GM18502 (cell line): ENCODE measurements at regions not wholly inside any gene's neighbourhood (a gene's known extent, or its start where the extent isn't known, plus 50 kb on each side); places are given as distances from the start of the nearest gene placed in this dataset.
A peak's percentile ranks its signal among the peaks of the same experiment; 100 is the strongest.

ENCODE experiments used
- ATAC-seq: cut with Tn5 transposase; IDR thresholded peaks from one replicate; pipeline ENCODE4 v1.9.1; 2021; ENCODE audit warnings: mild to moderate bottlenecking; ENCODE audit not compliant: unreplicated experiment, poor library complexity

DNA sequence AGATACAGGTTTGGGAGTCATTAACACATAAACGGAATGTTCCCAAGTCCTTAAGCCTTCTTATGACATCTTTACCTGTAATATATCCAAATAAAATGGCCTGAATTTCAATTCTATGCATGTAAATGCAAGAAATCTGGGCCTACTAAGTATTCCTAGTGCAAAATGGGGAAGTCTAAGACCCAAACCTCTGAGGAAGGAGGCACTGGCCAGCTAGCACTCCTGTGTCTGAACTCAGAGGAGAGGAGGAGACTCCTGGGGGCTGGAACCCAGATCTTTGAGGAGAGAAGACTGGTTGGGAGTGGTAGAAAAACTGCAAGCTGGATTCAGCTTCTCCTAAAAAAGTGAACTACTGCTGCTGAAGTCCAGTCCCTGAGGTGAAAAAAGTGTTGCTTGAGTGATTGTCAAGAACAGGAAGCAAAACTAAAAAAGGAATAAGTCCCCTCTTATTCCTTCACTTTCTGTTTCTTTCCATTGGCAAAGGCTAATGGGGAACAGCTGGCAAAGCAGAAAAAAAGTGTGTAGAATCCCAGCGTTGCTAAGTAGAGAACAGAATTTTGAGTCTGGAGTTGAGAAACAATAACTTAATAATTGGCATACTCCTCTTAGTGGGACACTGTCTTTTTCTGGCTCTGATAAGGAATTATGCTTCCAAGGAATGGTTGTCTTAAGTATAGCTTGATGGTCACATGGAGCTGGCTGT lies 54.8 kb upstream of the ATP2C1 start:
- ATAC-seq = peak; percentile 24

DNA sequence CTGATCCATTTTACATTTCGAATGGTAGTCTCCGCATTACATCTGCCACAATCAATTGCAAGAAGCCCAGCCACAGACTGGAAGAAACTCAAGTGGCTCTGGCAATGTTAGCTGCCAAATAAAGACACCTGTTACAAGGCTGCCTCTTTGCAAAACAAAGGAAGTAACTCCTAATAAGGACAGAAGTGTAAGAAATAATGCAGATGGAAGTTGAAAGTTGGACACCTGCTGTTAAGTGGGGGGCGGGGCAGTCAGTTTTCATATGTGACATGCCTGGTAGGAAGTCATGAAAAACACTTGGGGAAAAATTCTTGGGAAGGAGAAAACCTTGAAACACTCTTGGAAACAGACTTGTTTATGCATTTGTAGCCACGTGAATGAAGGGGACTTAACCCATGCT lies 54.1 kb upstream of the ATP2C1 start:
- peak; percentile 68 for ATAC-seq

DNA sequence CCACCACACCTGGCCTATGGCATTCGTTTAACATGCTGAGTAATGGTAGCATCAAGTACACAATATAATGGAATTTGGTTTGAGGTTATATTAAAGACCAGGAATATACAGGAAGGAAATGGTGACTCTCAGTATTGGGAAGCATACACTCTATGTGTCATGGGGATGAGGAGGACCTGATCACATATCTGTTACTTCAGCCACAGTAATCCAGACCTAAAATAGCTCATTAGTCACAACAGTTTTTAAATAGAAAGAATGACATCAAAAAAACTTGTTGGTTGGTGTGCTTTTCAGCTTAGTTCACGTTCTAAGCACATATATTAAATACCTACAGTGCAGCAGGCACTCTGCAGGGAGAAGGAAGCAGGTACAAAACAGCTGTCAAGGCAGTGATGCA lies 52.5 kb upstream of the ATP2C1 start:
- no peak for ATAC-seq

DNA sequence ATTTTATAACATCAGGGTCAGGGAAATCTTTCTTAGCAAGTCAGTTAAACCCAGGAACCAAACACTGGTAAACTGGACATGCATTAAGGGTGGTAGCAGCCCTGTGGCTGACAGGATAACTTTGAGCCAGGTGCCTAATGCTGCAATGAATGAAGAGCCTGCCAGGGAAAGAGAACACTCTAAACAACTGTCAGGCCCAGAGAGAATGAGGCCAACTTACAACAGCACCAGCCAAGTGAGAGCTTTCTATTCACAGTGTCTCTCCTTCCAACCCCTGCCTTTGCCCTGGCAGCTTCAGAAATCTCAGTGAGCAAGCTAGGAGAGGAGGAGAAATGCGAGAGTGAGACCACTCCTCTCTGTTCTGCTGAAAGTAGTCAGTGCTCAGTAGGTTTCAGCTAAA lies 50.4 kb upstream of the ATP2C1 start:
- ATAC-seq = no peak
